ENCODE measurements at regions not wholly inside any gene's neighbourhood (a gene's known extent, or its start where the extent isn't known, plus 50 kb on each side); places are given as distances from the start of the nearest gene placed in this dataset.

GRCh38 chr12:27164330-27165040 is 79.6 kb upstream of the STK38L start:
- POLR2A ChIA-PET = no interaction called here
- in situ Hi-C loops (cut with MboI) = no loop called here
- Histone ChIP-seq H3K9ac (ENCODE audit: insufficient read depth in 1 of 2, low read depth in 2 of 2, low read length in 2 of 2) (no peak overlapping the region), H3K27me3 (ENCODE audit: control insufficient read depth in 2 of 2, insufficient read depth in 2 of 2, low read length in 2 of 2) (no peaks in the 10 kb centered on the region; a peak in 1 of 5 replicates), H3K27ac (ENCODE audit: extremely low read depth, low read depth, low read length) (no peak overlapping the region), H2AFZ (ENCODE audit: low read depth, low read length) (no peak overlapping the region), H3K4me2 (ENCODE audit: insufficient read depth, low read length) (no peak overlapping the region), H3K79me2 (ENCODE audit: control insufficient read depth, insufficient read depth, low read length) (no peaks in the 10 kb centered on the region), H3K9me1 (ENCODE audit: control insufficient read depth, insufficient read depth, low read length) (no peaks in the 10 kb centered on the region), H3K36me3 (ENCODE audit: control insufficient read depth, insufficient read depth, low read length) (no peaks in the 10 kb centered on the region), H4K20me1 (replicated peaks; ENCODE audit: control insufficient read depth, insufficient read depth, low read length) (no peaks in the 10 kb centered on the region), H3K4me3 (no peak overlapping the region), H3K9me3 (replicated peaks; ENCODE audit: control insufficient read depth, insufficient read depth, low read depth, low read length) (no peaks in the 10 kb centered on the region), H3K4me1 (replicated peaks in 1 of 2; ENCODE audit: control insufficient read depth in 2 of 2, insufficient read depth in 2 of 2, low read length in 2 of 2) (no peaks in the 10 kb centered on the region)
- DNase-seq (ENCODE audit: extremely low read depth in 1 of 4, low spot score in 3 of 4) (no peak), FAIRE-seq (no peak), ATAC-seq (no peak)
- CTCF ChIA-PET (ENCODE audit: low intra/inter-chr PET ratio) = no interaction called here
- WGBS (ENCODE audit: insufficient coverage, low coverage, missing lambda C conversion rate) = 0% methylated on average over 2 of the region's 2 CpGs
- intact Hi-C loops (cut with micrococcal nuclease) = no loop called here
- no TSS peak for BruUV-seq (replicated peaks)
- TF ChIP-seq DIDO1 (tag; IDR thresholded peaks at IDR 0.05; ENCODE audit: low read depth) = no peak
- TF ChIP-seq ZFP30 (CRISPR knock-in tag; IDR thresholded peaks at IDR 0.05; ENCODE audit: borderline replicate concordance) = no peak
- TF ChIP-seq KAT2B (IDR thresholded peaks at IDR 0.05; ENCODE audit: low read depth, low read length) = no peak
- no peak for TF ChIP-seq CC2D1A (IDR thresholded peaks at IDR 0.05)
- TF ChIP-seq ZNF280B (CRISPR knock-in tag; IDR thresholded peaks at IDR 0.05) = no peak
- no peak for TF ChIP-seq PKNOX1 (IDR thresholded peaks at IDR 0.05)
- no peak for TF ChIP-seq EP400 (IDR thresholded peaks at IDR 0.05)
- no peak for TF ChIP-seq XRCC3 (IDR thresholded peaks at IDR 0.05)
- no peak for TF ChIP-seq SMARCB1 (IDR thresholded peaks at IDR 0.05; ENCODE audit: insufficient read length, low read depth)
